Upper lobe of left lung (tissue), 6 donors: ENCODE measurements at regions not wholly inside any gene's neighbourhood (a gene's known extent, or its start where the extent isn't known, plus 50 kb on each side); places are given as distances from the start of the nearest gene placed in this dataset.
"Not testable (repeated sequence)": the region's sequence is repeated elsewhere in the genome, so short reads cannot be mapped to it uniquely, and the experiment has no call there.

Experiments
- ATAC-seq, 2 donors: fragments of 200-7000 bp; cut with Tn5 transposase; one replicate each; pipeline ENCODE4 v1.9.1; 2022; ENCODE audit warnings: mild to moderate bottlenecking in 2 of 2, moderate library complexity in 2 of 2; ENCODE audit not compliant: low FRiP score in 2 of 2
- DNase-seq, 2 donors: peaks; one replicate each; pipeline ENCODE4 v3.0.0-alpha.2; 2019 to 2020
- H3K27ac ChIP-seq, 4 donors: fragments of 200-600 bp; sonication (generic); one replicate each; pipeline ENCODE4 v1.5.1; 2016 to 2019
- H3K27me3 ChIP-seq, 4 donors: fragments of 200-600 bp; sonication (generic); one replicate each; pipeline ENCODE4 v1.5.1; 2017 to 2019
- H3K36me3 ChIP-seq, 4 donors: fragments of 200-600 bp; sonication (generic); one replicate each; pipeline ENCODE4 v1.5.1; 2016 to 2019
- H3K4me1 ChIP-seq, 4 donors: fragments of 200-600 bp; sonication (generic); one replicate each; pipeline ENCODE4 v1.5.1; 2018 to 2019
- H3K4me3 ChIP-seq, 4 donors: fragments of 200-600 bp; sonication (generic); one replicate each; pipeline ENCODE4 v1.5.1; 2017 to 2019; ENCODE audit warnings: mild to moderate bottlenecking in 2 of 4, moderate library complexity in 1 of 4
- H3K9me3 ChIP-seq, 4 donors: fragments of 200-600 bp; sonication (generic); one replicate each; pipeline ENCODE4 v1.5.1; 2018 to 2019
- EP300 ChIP-seq, 4 donors: sonication (generic); formaldehyde crosslinking; IDR thresholded peaks; one replicate each; pipeline ENCODE4 v1.5.1; 2017; ENCODE audit warnings: antibody characterized with exemption in 4 of 4, control low read depth in 2 of 4
- POLR2A ChIP-seq, 4 donors: fragments of 450-650 bp; IDR thresholded peaks; one replicate each; pipeline ENCODE4 v1.5.1; 2016 to 2017; ENCODE audit warnings: antibody characterized with exemption in 4 of 4, mild to moderate bottlenecking in 2 of 4
- POLR2AphosphoS5 ChIP-seq, 2 donors: sonication (generic); formaldehyde crosslinking; IDR thresholded peaks; one replicate each; pipeline ENCODE4 v1.5.1; 2017; ENCODE audit warnings: antibody characterized with exemption in 2 of 2
- WGBS, 2 donors: methylation state at CpG; one replicate each; pipeline ENCODE4 v1.1.5; 2017 to 2018; 5-methylcytosine and 5-hydroxymethylcytosine counted together
- TF ChIP-seq, protein P1 (sequence below), 6 experiments: fragments of 450-650 bp in 4 of 6; fragments of 200-600 bp in 2 of 6; sonication (generic) in 2 of 6; IDR thresholded peaks; one replicate each; pipeline ENCODE4 v1.5.1; 2016 to 2019; ENCODE audit warnings: antibody characterized with exemption in 6 of 6
- donor health status: DM: no; HTN: no; CAD: no; lungs with moderate emphysema.
- donor health status: DM: no; HTN: yes; CAD: no; lungs with severe emphysema.

DNA sequence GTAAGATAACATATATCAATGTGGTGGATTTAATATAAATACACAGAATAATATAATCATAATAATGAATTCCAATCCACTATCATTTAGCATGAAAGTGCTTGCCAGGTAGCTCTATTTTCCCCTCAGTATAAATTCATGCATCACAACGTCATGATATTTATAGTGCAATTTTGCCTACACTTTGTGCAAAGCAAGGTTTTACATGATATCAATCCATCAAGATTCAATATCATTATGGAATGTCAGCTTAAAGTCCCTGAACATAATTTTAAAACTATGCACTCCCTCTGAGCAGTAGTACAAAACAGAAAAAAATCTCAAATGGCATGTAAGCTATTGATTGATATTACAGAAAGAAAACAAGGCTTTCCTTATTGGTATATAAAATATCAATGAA is 962.2 kb upstream of the PCDH20 start:
- ATAC-seq (no peak), DNase-seq (no peak)
- no peak overlapping the region for H3K27ac ChIP-seq
- 66 to 78% methylated on average over 1 of the region's 1 CpG for WGBS, 2 donors
- TF ChIP-seq EP300 (IDR thresholded peaks at IDR 0.05): no peak
- TF ChIP-seq POLR2AphosphoS5 (IDR thresholded peaks at IDR 0.05): no peak
- TF ChIP-seq POLR2A (IDR thresholded peaks at IDR 0.05): no peak
- TF ChIP-seq, protein P1, sequence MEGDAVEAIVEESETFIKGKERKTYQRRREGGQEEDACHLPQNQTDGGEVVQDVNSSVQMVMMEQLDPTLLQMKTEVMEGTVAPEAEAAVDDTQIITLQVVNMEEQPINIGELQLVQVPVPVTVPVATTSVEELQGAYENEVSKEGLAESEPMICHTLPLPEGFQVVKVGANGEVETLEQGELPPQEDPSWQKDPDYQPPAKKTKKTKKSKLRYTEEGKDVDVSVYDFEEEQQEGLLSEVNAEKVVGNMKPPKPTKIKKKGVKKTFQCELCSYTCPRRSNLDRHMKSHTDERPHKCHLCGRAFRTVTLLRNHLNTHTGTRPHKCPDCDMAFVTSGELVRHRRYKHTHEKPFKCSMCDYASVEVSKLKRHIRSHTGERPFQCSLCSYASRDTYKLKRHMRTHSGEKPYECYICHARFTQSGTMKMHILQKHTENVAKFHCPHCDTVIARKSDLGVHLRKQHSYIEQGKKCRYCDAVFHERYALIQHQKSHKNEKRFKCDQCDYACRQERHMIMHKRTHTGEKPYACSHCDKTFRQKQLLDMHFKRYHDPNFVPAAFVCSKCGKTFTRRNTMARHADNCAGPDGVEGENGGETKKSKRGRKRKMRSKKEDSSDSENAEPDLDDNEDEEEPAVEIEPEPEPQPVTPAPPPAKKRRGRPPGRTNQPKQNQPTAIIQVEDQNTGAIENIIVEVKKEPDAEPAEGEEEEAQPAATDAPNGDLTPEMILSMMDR (IDR thresholded peaks at IDR 0.05): no peak
- no peaks in the 10 kb centered on the region for H3K9me3 ChIP-seq
- H3K4me1 ChIP-seq: no peaks in the 10 kb centered on the region
- no peaks in the 10 kb centered on the region for H3K36me3 ChIP-seq
- no peaks in the 10 kb centered on the region for H3K27me3 ChIP-seq
- no peak overlapping the region for H3K4me3 ChIP-seq

DNA sequence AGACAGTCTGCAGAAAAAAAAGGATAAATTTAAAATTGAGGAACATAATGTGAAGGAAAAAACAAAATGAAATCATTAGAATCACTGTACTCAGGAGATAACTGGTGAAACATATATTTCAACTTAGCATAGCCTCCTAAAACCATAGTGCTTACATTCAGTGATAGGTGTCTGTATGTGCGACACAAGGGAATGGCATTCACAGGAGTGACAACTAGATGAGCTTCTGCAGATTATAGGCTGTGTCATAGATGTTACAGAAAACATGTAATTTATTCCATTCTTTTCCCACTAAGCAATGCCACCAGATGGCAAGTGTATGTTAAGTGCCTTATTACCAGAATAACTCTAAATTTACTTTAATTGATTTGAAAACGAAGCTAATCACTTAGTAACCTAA is 960.0 kb upstream of the PCDH20 start:
- no peak for ATAC-seq
- Histone ChIP-seq H3K4me3 (no peak overlapping the region), H3K27me3 (no peaks in the 10 kb centered on the region), H3K4me1 (no peaks in the 10 kb centered on the region), H3K36me3 (no peaks in the 10 kb centered on the region), H3K27ac (no peak overlapping the region), H3K9me3 (no peaks in the 10 kb centered on the region)
- WGBS, 2 donors: 84% methylated on average over 2 of the region's 2 CpGs
- TF ChIP-seq POLR2AphosphoS5 (IDR thresholded peaks at IDR 0.05) (no peak), EP300 (IDR thresholded peaks at IDR 0.05) (no peak), POLR2A (IDR thresholded peaks at IDR 0.05) (no peak)
- TF ChIP-seq, protein P1 (IDR thresholded peaks at IDR 0.05): no peak
- DNase-seq: no peak

DNA sequence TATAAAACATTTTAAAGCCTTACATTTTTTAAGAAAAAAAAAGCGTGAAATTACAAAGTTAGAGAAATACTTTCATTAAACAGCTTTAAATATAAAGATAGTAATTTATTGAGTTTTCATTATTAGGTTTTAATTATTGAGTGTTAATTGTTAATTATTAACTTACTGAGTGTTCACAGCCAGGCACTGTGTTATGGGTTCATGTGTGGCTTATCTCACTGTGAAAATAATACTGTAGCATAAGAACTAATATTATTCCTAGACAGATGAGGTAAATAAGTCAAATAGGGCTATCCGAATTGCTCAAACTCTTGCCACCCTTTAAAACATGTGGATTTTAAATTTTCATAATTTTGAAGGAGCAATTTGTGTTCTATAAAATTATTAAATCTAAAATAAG is 956.1 kb upstream of the PCDH20 start:
- WGBS, 2 donors: 80 to 82% methylated on average over 2 of the region's 2 CpGs
- Histone ChIP-seq H3K4me1 (no peaks in the 10 kb centered on the region), H3K27ac (no peak overlapping the region), H3K4me3 (no peak overlapping the region), H3K27me3 (no peaks in the 10 kb centered on the region), H3K36me3 (no peaks in the 10 kb centered on the region), H3K9me3 (no peaks in the 10 kb centered on the region)
- DNase-seq (no peak), ATAC-seq (no peak)
- TF ChIP-seq, protein P1 (IDR thresholded peaks at IDR 0.05): no peak

DNA sequence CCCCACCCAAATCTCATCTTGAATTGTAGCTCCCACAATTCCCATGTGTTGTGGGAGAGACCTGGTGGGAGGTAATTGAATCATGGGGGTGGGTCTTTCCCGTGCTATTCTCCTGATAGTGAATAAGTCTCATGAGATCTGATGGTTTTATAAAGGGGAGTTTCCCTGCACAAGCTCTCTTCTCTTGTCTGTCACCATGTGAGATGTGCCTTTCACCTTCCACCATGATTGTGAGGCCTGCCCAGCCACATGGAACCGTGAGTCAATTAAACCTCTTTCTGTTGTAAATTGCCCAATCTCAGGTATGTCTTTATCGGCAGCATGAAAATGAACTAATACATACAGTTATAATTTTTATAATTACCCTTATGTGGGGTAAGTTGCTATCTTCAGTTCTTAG is 952.3 kb upstream of the PCDH20 start:
- H3K4me3 ChIP-seq, H3K4me1 ChIP-seq, H3K9me3 ChIP-seq, H3K27me3 ChIP-seq, H3K27ac ChIP-seq, DNase-seq, ATAC-seq, H3K36me3 ChIP-seq: not testable (repeated sequence)
- 82 to 89% methylated on average over 3 of the region's 3 CpGs for WGBS, 2 donors

DNA sequence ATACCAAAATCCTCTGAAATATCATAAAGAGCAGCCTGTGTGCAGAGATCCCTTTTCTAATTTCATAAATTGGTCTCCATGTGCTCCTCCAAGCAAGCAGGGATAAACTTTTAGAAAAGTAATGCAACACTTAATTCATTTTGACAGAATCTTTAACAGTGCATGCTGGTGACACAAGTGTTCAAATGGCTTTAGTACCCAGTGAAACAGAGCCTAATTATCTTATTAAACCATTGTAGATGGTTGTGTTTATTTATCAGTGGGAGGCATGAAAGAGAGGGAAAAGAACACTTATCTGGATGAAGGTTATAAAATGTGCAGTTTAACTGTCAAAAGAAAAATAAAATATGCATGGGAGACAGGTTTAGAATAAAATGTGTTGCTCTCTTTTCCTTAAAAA is 945.0 kb upstream of the PCDH20 start:
- H3K36me3 ChIP-seq: no peaks in the 10 kb centered on the region
- no peak overlapping the region for H3K27ac ChIP-seq
- H3K4me3 ChIP-seq: no peak overlapping the region
- TF ChIP-seq, protein P1 (IDR thresholded peaks at IDR 0.05): no peak
- no peak for TF ChIP-seq POLR2AphosphoS5 (IDR thresholded peaks at IDR 0.05)
- no peak for TF ChIP-seq EP300 (IDR thresholded peaks at IDR 0.05)
- TF ChIP-seq POLR2A (IDR thresholded peaks at IDR 0.05): no peak
- DNase-seq (no peak), ATAC-seq (no peak)
- H3K9me3 ChIP-seq: peaks cover 0 to 4% (median 0%) of the 10 kb centered on the region in 4 donors
- H3K27me3 ChIP-seq: no peaks in the 10 kb centered on the region
- H3K4me1 ChIP-seq: no peaks in the 10 kb centered on the region

DNA sequence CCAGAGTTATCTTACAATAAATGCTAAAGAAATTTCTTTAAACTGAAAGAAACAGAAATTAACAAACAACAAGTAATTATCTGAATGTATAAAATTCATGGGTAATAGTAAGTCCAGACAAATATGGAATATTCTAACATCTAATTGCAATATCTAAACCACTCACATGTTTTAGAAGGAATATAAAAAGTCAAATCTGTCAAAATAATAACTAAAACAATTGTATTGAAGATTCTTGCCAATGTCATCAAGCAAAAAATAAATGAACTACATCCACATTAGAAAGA is 942.9 kb upstream of the PCDH20 start:
- DNase-seq (no peak), ATAC-seq (no peak)
- H3K36me3 ChIP-seq: no peaks in the 10 kb centered on the region
- no peak overlapping the region for H3K4me3 ChIP-seq
- H3K27me3 ChIP-seq: no peaks in the 10 kb centered on the region
- no peaks in the 10 kb centered on the region for H3K4me1 ChIP-seq
- no peak for TF ChIP-seq POLR2A (IDR thresholded peaks at IDR 0.05)
- TF ChIP-seq EP300 (IDR thresholded peaks at IDR 0.05): no peak
- TF ChIP-seq, protein P1 (IDR thresholded peaks at IDR 0.05): no peak
- TF ChIP-seq POLR2AphosphoS5 (IDR thresholded peaks at IDR 0.05): no peak
- H3K9me3 ChIP-seq: peaks cover 0 to 4% (median 0%) of the 10 kb centered on the region in 4 donors
- no peak overlapping the region for H3K27ac ChIP-seq
